ENCODE measurements at regions not wholly inside any gene's neighbourhood (a gene's known extent, or its start where the extent isn't known, plus 50 kb on each side); places are given as distances from the start of the nearest gene placed in this dataset.

- TF ChIP-seq POLR2A (IDR thresholded peaks at IDR 0.05; ENCODE audit: borderline replicate concordance, extremely low read depth, insufficient read depth, insufficient read length): no peak
- no peak for TF ChIP-seq CEBPB (IDR thresholded peaks at IDR 0.05; ENCODE audit: low read depth)
- TF ChIP-seq CTCF (IDR thresholded peaks at IDR 0.05 in 2 of 3, conservative IDR thresholded peaks at IDR 0.05 in 1 of 3; ENCODE audit: borderline replicate concordance in 1 of 3, insufficient read depth in 1 of 3, low read depth in 2 of 3, low read length in 2 of 3): no peak
- no peak for TF ChIP-seq MAX (IDR thresholded peaks at IDR 0.05)
- no peak for TF ChIP-seq ELF1 (IDR thresholded peaks at IDR 0.05; ENCODE audit: borderline replicate concordance, low read depth)
- TF ChIP-seq ZBTB33 (IDR thresholded peaks at IDR 0.05; ENCODE audit: extremely low read depth, insufficient replicate concordance, low read length): no peak
- TF ChIP-seq SRF (IDR thresholded peaks at IDR 0.05; ENCODE audit: low read depth): no peak
- TF ChIP-seq RAD21 (IDR thresholded peaks at IDR 0.05; ENCODE audit: low read depth): no peak
- no peak for TF ChIP-seq JUND (IDR thresholded peaks at IDR 0.05)
- TF ChIP-seq POLR2AphosphoS5 (IDR thresholded peaks at IDR 0.05; ENCODE audit: low read depth, low read length): no peak
- no peak for TF ChIP-seq TCF7L2 (IDR thresholded peaks at IDR 0.05; ENCODE audit: borderline replicate concordance, extremely low read depth, insufficient read depth, insufficient read length)
- no peak for TF ChIP-seq ZNF274 (IDR thresholded peaks at IDR 0.05; ENCODE audit: low read depth, low read length)
Observed at GRCh38 chr13:31444266-31444856, 244.6 kb downstream of the B3GLCT start.
